Smooth muscle cell (in vitro differentiated cells): ENCODE measurements at regions not wholly inside any gene's neighbourhood (a gene's known extent, or its start where the extent isn't known, plus 50 kb on each side); places are given as distances from the start of the nearest gene placed in this dataset.

Experiments used
- DNase-seq: peaks from one replicate; lab custom pipeline; 2025; ENCODE audit not compliant: unreplicated experiment; lab: John Stamatoyannopoulos, UW
- H2AFZ ChIP-seq: fragments of 200-600 bp; sonication (generic); 2 replicates; pipeline ENCODE4 v1.6.0; 2016; ENCODE audit warnings: antibody characterized with exemption, low read depth, mild to moderate bottlenecking
- H3F3A ChIP-seq: fragments of 200-600 bp; sonication (generic); 2 replicates; pipeline ENCODE4 v1.6.0; 2017; ENCODE audit warnings: antibody characterized with exemption, low read depth
- H3K27ac ChIP-seq: fragments of 200-600 bp; sonication (generic); 2 replicates; pipeline ENCODE4 v1.5.1; 2016; ENCODE audit warnings: low read depth, mild to moderate bottlenecking
- H3K27me3 ChIP-seq: fragments of 200-600 bp; sonication (generic); 2 replicates; pipeline ENCODE4 v1.6.1; 2016; ENCODE audit warnings: low read depth, mild to moderate bottlenecking
- H3K36me3 ChIP-seq: fragments of 200-600 bp; sonication (generic); 2 replicates; pipeline ENCODE4 v1.5.1; 2016; ENCODE audit warnings: low read depth
- H3K4me1 ChIP-seq: fragments of 200-600 bp; sonication (generic); 2 replicates; pipeline ENCODE4 v1.5.1; 2016; ENCODE audit warnings: low read depth
- H3K4me2 ChIP-seq: fragments of 200-600 bp; sonication (generic); 2 replicates; pipeline ENCODE4 v1.6.0; 2016; ENCODE audit warnings: mild to moderate bottlenecking
- H3K4me3 ChIP-seq: fragments of 200-600 bp; sonication (generic); 2 replicates; pipeline ENCODE4 v1.5.1; 2016; ENCODE audit warnings: mild to moderate bottlenecking
- H3K79me2 ChIP-seq: fragments of 200-600 bp; sonication (generic); 2 replicates; pipeline ENCODE4 v1.6.0; 2016; ENCODE audit warnings: low read depth, mild to moderate bottlenecking
- H3K9ac ChIP-seq: fragments of 200-600 bp; sonication (generic); 2 replicates; pipeline ENCODE4 v1.6.0; 2016; ENCODE audit warnings: low read depth
- H3K9me3 ChIP-seq: fragments of 200-600 bp; sonication (generic); replicated peaks from 2 replicates; pipeline ENCODE4 v1.5.1; 2016; ENCODE audit warnings: low read depth
- H4K20me1 ChIP-seq: fragments of 200-600 bp; sonication (generic); 2 replicates; pipeline ENCODE4 v1.6.0; 2016; ENCODE audit warnings: low read depth
- WGBS: methylation state at CpG from one replicate; pipeline ENCODE4 v1.1.7; 2016; ENCODE audit warnings: low lambda C conversion rate; 5-methylcytosine and 5-hydroxymethylcytosine counted together
- TF ChIP-seq, protein P1 (sequence below): fragments of 200-600 bp; sonication (generic); IDR thresholded peaks from 2 replicates; pipeline ENCODE4 v1.5.1; 2017; ENCODE audit warnings: borderline replicate concordance, mild to moderate bottlenecking, antibody characterized with exemption; ENCODE audit not compliant: insufficient read depth, poor library complexity, severe bottlenecking

DNA sequence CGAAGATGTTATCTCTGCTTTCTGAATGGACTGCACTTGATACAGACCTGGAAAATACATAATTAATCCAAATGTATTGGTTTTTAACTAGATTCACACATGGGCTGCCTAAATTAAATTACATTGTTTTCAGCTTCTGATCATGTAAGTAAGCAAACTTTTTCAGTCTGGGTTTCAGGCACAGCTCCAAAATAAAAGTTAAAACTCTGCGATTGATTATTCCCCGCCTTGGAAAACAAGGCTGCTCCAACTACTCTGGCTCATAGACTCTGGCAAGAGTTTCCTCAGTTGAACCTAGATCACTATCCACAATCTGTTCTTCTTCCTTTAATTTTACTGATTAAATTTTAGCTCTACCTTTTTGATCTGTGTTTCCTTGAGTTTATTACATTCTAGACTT is 526.0 kb upstream of the SPRY2 start:
- Histone ChIP-seq H3K9ac (no peak overlapping the region), H3K36me3 (no peaks in the 10 kb centered on the region), H4K20me1 (no peaks in the 10 kb centered on the region), H3F3A (no peaks in the 10 kb centered on the region), H3K4me2 (no peak overlapping the region), H3K27ac (no peak overlapping the region), H3K4me1 (peaks cover 4% of the 10 kb centered on the region), H3K4me3 (no peak overlapping the region), H3K9me3 (no peaks in the 10 kb centered on the region), H2AFZ (no peak overlapping the region), H3K79me2 (no peaks in the 10 kb centered on the region), H3K27me3 (no peaks in the 10 kb centered on the region)
- TF ChIP-seq, protein P1, sequence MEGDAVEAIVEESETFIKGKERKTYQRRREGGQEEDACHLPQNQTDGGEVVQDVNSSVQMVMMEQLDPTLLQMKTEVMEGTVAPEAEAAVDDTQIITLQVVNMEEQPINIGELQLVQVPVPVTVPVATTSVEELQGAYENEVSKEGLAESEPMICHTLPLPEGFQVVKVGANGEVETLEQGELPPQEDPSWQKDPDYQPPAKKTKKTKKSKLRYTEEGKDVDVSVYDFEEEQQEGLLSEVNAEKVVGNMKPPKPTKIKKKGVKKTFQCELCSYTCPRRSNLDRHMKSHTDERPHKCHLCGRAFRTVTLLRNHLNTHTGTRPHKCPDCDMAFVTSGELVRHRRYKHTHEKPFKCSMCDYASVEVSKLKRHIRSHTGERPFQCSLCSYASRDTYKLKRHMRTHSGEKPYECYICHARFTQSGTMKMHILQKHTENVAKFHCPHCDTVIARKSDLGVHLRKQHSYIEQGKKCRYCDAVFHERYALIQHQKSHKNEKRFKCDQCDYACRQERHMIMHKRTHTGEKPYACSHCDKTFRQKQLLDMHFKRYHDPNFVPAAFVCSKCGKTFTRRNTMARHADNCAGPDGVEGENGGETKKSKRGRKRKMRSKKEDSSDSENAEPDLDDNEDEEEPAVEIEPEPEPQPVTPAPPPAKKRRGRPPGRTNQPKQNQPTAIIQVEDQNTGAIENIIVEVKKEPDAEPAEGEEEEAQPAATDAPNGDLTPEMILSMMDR = no peak
- no peak for DNase-seq
- WGBS = 95% methylated on average over 3 of the region's 3 CpGs

DNA sequence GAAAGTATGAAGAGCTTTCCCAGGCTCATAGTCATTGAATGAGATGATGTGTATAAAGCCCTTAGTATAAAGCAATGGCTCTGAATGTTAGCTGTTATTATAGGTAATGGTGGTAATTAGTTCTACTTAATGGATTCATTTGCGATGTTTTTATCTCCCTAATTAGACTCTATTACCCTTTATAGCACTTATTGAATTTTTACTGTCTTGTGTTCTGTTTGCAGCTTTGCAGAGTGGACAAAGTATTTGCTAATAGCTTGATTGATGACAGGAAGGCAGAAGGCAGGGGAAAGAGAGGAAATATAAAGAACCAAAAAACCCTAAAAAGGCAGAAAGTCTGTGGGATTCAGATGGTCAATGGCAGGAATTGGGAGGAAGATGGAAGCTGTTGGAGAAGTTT is 524.4 kb upstream of the SPRY2 start:
- Histone ChIP-seq H3K4me3 (no peak overlapping the region), H3K79me2 (no peaks in the 10 kb centered on the region), H2AFZ (no peak overlapping the region), H4K20me1 (no peaks in the 10 kb centered on the region), H3K36me3 (no peaks in the 10 kb centered on the region), H3K4me2 (no peak overlapping the region), H3K9me3 (no peaks in the 10 kb centered on the region), H3F3A (no peaks in the 10 kb centered on the region), H3K27ac (no peak overlapping the region), H3K4me1 (peaks cover 4% of the 10 kb centered on the region), H3K27me3 (no peaks in the 10 kb centered on the region), H3K9ac (no peak overlapping the region)
- TF ChIP-seq, protein P1 = no peak
- no peak for DNase-seq
- WGBS = 70% methylated on average over 1 of the region's 1 CpG

DNA sequence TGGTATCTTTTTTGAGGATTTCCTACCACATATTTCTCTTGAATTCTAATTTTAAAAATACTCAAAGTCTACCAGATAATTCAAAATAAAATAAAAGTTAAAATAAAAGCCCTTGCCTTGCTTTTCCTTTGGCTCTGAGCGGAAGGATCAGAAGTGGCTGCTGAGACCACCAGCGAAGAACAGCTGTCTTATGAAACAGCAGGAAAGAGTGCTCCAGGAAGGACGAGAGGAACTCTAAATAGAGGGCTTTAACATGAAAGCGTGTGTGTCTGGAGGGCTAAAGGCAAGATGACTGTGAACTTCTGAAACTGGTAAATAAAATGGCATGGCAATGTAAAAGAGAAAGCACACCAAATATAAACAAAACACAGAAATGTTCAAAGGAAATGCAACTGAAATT is 521.5 kb upstream of the SPRY2 start:
- TF ChIP-seq, protein P1 = no peak
- H4K20me1 ChIP-seq = no peaks in the 10 kb centered on the region
- peak overlapping the region; percentile 49 for H3K4me2 ChIP-seq

DNA sequence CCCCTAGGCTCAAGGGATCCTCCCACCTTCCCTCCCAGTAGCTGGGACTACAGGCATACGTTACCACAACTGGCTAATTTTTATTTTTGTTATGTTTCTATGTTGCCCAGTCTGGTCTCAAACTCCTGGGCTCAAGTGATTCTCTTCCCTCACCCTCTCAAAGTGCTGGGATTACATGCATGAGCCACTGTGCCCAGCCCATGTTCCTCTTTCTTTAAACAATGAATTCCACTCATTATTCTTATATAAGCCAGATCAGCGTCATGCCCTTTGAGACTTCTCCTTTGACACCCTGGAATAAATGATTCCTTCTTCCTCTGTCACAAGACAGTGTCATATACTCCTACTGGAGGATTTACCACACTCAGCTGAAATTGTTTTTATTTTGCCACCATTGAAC is 519.9 kb upstream of the SPRY2 start:
- DNase-seq = no peak
- no peak overlapping the region for H3K4me3 ChIP-seq
- TF ChIP-seq, protein P1 = no peak
- peaks cover 4% of the 10 kb centered on the region for H3K4me1 ChIP-seq
- no peak overlapping the region for H2AFZ ChIP-seq
- no peak overlapping the region for H3K4me2 ChIP-seq
- H3K36me3 ChIP-seq = no peaks in the 10 kb centered on the region
- H3K79me2 ChIP-seq = no peaks in the 10 kb centered on the region
- no peaks in the 10 kb centered on the region for H3F3A ChIP-seq
- H3K27me3 ChIP-seq = no peaks in the 10 kb centered on the region
- H4K20me1 ChIP-seq = no peaks in the 10 kb centered on the region
- H3K9me3 ChIP-seq = no peaks in the 10 kb centered on the region
- no peak overlapping the region for H3K27ac ChIP-seq
- 83% methylated on average over 2 of the region's 2 CpGs for WGBS
- no peak overlapping the region for H3K9ac ChIP-seq

More for the DNA sequence above, 521.5 kb upstream of the SPRY2 start:
- Histone ChIP-seq H3K4me1 (peaks cover 4% of the 10 kb centered on the region), H3K79me2 (no peaks in the 10 kb centered on the region), H3K27me3 (no peaks in the 10 kb centered on the region), H3K27ac (no peak overlapping the region), H3F3A (no peaks in the 10 kb centered on the region), H3K9ac (no peak overlapping the region), H2AFZ (peak overlapping the region; percentile 63), H3K9me3 (no peaks in the 10 kb centered on the region), H3K36me3 (no peaks in the 10 kb centered on the region), H3K4me3 (no peak overlapping the region)
- DNase-seq = no peak
- WGBS = 34% methylated on average over 4 of the region's 4 CpGs
